Stimulated activated CD4-positive, alpha-beta T cell treated with anti-CD3 and anti-CD28 coated beads, TNF-alpha, amount 100 ng/mL, for 4 hours (primary cell): ENCODE measurements at regions not wholly inside any gene's neighbourhood (a gene's known extent, or its start where the extent isn't known, plus 50 kb on each side); places are given as distances from the start of the nearest gene placed in this dataset.
"Not testable (repeated sequence)": the region's sequence is repeated elsewhere in the genome, so short reads cannot be mapped to it uniquely, and the experiment has no call there.

Experiments used
- DNase-seq, 3 experiments: peaks; one replicate each; pipeline ENCODE4 v3.0.0-alpha.2; 2020; ENCODE audit warnings: low read depth in 3 of 3

- DNase-seq: peak in 2 of 3 experiments; percentile 17 to 27
These were observed 51.2 kb upstream of the CARD11 start for GRCh38 chr7:3094701-3095445.

- DNase-seq: no peak
These were observed 54.1 kb upstream of the CARD11 start for GRCh38 chr7:3097734-3098133.

- DNase-seq: no peak
These were observed 58.5 kb upstream of the CARD11 start for GRCh38 chr7:3102159-3102558.

- DNase-seq: no peak
These were observed 60.1 kb upstream of the CARD11 start for GRCh38 chr7:3103614-3104398.

- DNase-seq: no peak
These were observed 62.2 kb upstream of the CARD11 start for GRCh38 chr7:3105856-3106255.

- DNase-seq: no peak
These were observed 62.7 kb upstream of the CARD11 start for GRCh38 chr7:3106361-3106826.

GRCh38 chr7:3107228-3107763 is 63.6 kb upstream of the CARD11 start:
- no peak for DNase-seq

GRCh38 chr7:3107889-3108570 is 64.4 kb upstream of the CARD11 start:
- no peak for DNase-seq

- DNase-seq: no peak
These were observed 65.7 kb upstream of the CARD11 start for GRCh38 chr7:3109311-3109915.

GRCh38 chr7:3112479-3113134 is 68.9 kb upstream of the CARD11 start:
- DNase-seq: no peak

- no peak for DNase-seq
These were observed 71.2 kb upstream of the CARD11 start for GRCh38 chr7:3114917-3115316.

- DNase-seq: no peak
These were observed 73.4 kb upstream of the CARD11 start for GRCh38 chr7:3117081-3117480.

GRCh38 chr7:3117488-3118231 is 74.0 kb upstream of the CARD11 start:
- DNase-seq: no peak

- DNase-seq: not testable (repeated sequence)
These were observed 75.8 kb upstream of the CARD11 start for GRCh38 chr7:3119352-3119927.

- DNase-seq: no peak
These were observed 76.3 kb upstream of the CARD11 start for GRCh38 chr7:3119963-3120362.

GRCh38 chr7:3120513-3120912 is 76.8 kb upstream of the CARD11 start:
- DNase-seq: no peak

- DNase-seq: no peak
These were observed 85.3 kb upstream of the CARD11 start for GRCh38 chr7:3128857-3129490.

- no peak for DNase-seq
These were observed 90.2 kb upstream of the CARD11 start for GRCh38 chr7:3133811-3134385.

- no peak for DNase-seq
These were observed 91.1 kb upstream of the CARD11 start for GRCh38 chr7:3134745-3135144.
